SKM-1 treated with dmso at 0.1 percent for 144 hours (cell line): ENCODE measurements at regions not wholly inside any gene's neighbourhood (a gene's known extent, or its start where the extent isn't known, plus 50 kb on each side); places are given as distances from the start of the nearest gene placed in this dataset.

ENCODE experiments used
- DNase-seq: peaks from one replicate; lab custom pipeline; 2025; ENCODE audit not compliant: unreplicated experiment; lab: John Stamatoyannopoulos, UW

DNA sequence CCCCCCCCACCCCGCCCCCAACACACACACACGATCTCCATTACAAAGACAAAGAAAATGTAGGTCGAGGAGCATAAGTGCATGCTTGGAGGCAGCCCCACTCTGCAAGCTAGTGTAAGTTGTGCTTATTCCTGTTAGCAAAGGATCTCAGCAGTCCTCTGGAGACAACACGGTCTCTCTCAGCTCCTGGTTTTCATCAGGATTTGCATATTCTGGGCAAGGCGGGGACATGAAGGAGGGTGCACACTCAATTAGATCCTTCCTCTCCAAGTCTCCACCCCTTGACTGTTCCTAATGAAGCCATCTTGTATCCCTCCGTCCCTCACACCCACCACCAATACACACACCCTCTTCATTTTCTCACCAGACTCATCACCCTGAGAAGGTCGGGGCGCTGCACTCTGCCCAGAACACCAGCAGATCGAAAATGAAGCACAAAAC lies 63.8 kb downstream of the MRPL46 start:
- DNase-seq = no peak

- no peak for DNase-seq
Measured at GRCh38 chr15:88401996-88402656, 65.1 kb downstream of the MRPL46 start.

- DNase-seq = no peak
Measured at GRCh38 chr15:88401251-88401995, 65.8 kb downstream of the MRPL46 start.

DNA sequence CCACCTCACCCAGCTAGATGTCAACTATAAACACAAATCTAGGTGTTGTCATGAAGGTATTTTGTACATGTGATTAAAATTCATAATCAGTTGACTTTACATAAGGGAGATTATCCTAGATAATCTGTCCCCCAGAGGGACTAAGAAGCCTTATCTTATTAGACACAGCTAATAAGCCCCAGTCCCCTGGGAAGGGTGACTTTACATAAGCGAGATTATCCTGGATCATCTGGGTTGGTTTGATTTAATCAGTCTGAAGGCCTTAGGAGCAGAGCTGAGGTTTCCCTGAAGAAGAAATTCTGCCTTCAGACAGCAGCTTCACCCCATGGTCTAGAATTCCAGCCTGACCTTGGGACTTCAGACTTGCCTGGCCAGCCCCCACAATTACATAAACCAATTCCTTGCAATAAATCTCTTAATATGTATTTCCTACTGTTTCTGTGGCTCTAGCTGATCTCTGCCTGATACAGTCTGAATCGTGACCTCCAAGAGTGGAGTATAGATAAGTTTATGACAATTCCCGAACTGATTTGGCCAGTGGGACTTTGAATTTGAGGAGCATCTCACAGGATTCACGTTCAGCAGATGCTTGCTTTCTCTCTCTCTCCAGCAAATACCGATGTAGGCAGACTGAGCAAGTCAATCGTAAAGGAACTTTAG lies 66.5 kb downstream of the MRPL46 start:
- no peak for DNase-seq

DNA sequence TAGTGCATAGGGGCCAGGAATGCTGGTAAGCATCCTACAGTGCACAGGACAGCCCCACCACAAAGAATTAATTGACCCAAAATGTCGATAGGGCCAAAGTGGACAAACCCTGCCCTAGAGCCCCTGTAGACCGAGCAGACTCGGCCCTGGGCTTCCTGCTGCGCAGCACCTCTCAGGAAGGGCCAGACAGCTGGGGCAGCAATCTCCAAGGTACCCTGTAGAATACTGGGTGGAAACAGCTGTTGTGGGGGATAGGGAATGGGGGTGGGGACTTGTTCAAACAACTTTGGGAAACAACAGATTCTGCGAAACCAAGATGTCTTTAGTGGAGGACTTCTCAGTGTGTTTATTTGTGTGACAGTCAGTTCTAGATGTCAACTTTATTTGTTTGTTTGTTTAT lies 67.1 kb downstream of the MRPL46 start:
- DNase-seq = no peak

DNA sequence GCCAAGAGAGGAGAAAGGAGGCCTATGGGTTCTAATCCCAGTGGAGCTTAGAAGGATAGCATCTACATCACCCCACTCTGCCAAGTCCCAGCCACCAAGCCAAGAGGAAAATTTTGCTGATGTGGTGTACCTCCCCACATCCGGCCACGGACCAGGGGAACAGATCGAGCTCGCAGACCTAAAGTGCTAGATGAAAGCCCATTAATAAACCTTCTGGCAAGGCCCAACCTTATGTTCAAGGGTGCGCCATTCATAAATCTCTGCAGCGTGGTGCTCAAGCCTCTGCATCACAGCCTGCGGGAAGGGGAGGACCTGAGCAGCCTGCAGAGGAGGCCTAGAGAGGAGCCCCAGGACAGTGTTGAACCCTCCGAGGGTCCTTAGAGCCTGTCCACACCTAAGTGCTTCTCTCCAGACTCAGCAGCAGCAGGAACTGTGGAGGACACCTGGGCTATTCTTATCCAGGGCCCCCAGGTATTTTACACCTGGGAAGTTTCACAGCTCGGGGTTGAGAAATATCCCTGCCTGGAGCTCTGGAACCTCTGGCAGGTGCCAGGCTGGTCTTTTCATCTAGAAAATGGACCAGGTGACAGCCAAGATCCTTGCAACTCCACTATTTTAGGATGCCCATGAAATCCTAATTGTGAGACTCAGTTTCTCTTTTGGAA lies 68.0 kb downstream of the MRPL46 start:
- no peak for DNase-seq

GRCh38 chr15:88398011-88398410 lies 69.2 kb downstream of the MRPL46 start:
- no peak for DNase-seq

DNA sequence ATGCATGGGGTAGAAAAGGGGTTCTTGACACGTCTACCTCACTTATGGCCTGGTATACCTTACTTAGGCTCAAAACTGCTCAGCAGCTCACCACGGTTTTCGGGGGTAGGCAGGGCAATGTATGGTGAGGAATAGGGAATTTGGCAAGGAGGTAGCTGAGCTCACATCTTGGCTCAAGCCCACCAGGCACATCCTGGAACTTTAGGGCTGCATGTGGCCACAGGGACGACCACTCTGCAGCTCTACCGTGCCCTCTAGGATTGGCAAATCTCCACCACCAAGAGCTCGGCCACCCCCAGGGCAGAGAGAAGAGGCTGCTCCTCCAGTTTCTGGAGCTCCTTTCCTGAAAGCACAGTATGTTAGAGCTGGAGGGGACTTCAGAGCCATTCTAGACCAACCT lies 69.7 kb downstream of the MRPL46 start:
- DNase-seq = no peak

DNA sequence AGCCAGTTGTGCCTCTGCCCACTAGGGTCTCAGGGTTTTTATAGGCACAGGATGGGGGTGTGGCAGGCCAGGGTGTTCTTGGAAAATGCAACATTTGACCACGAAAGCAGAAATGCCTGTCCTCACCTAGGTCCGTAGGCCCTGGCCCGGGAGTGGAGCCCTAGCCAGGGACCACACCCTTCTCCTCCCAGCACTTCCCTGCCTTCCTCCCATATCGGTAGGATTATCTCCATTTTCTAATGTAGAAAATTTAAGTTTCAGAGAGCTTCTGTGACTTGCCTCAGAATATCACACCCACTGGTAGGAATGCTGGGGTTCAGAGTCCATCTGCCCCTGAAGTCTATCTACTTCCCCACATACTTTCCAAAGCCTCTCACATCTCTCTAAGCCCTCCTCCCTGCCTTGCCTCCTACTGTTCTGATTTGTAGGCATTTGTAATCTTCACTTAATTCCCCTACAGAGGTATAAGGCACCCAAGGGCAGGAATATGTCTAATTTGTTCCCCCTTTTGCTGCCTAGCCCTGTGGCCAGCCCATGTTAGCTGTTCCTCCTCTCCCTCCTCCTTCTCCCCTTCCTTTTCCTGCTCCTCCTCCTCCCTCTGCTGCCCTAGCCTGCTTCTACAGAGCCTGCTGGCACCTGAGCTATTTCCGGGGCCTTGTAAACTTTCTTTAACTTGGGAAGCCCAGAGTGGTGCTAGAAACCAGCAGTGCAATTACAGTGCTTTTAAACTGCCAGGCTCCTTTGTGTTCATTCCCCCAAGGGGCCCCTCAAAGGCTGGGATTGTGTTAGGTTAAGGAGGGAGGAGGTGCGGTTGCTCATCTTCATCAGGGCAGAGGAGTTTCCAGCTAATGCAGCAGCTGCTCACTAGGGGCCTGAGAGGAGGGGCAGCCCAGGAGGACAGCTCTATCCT lies 71.1 kb downstream of the MRPL46 start:
- no peak for DNase-seq

GRCh38 chr15:88395241-88395640 lies 71.9 kb downstream of the MRPL46 start:
- DNase-seq = no peak

DNA sequence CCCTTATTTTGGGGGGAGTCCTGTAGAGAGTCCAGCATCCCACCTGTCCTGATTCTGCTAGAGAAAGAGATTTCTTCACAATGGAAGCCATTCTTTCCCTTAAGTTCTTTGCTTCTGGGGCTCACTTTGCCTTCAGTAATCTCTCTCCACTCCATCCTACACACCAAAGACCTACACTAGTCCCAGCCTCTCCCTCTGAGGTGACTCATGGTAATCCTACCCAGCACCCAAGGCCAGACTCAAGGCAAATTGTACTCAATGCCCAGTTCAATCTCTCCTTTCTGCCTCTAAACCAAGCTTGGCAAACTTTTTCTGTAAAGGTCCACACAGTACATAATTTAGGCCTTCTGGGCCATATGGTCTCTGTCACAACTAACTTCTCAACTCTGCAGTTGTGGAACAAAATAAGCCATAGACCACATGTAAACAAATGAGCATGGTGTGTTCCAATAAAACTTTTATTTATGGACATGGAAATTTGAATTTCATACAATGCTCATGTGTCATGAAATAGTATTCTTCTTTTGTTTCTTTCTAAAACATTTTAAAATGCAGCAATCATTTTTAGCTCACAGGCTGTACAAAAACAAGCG lies 72.5 kb downstream of the MRPL46 start:
- no peak for DNase-seq

- DNase-seq = no peak
Measured at GRCh38 chr15:88393719-88394519, 73.3 kb downstream of the MRPL46 start.

- DNase-seq = peak; percentile 79
Measured at GRCh38 chr15:88391700-88392099, 75.5 kb downstream of the MRPL46 start.

GRCh38 chr15:88391006-88391405 lies 76.2 kb downstream of the MRPL46 start:
- DNase-seq = no peak

GRCh38 chr15:88390164-88390901 lies 76.9 kb downstream of the MRPL46 start:
- DNase-seq = no peak

DNA sequence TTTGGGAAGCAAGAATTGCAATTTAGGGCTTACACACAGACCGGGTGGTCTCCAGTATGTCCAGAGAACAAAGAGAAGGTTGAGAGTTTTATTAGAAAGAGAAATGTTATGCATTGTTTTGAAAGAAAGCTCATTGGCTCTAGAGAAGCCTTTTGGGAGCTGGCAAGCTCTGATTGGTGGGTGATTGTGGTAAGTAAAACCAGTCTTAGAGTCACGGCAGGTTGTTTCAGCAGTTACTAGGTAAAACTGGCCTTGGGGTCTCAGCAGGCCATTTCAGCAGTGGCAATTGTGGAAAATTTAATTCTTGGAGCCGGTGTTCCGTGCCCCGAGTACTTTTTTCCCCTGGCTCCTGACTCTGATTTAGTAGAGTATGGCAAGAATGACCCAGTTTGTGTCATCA lies 78.1 kb downstream of the MRPL46 start:
- DNase-seq = no peak

DNA sequence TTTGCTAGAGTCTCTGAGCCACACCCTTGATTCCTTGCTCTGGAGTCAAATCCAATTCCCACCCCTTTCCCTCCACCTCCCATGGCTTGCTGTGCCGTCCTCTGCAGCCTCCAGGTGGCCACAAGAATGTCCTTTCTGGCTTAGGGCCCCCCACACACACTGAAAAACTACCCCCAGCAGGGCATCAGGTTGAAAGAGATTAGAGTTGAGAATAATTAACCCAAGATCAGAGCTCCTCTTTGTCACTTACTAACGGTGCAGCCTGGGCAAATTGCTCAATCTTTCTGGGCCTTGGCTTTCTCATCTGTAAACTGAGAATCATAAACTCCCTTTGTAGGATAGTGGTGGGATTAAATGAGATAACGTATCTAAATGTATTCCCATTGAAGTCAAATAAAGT lies 78.5 kb downstream of the MRPL46 start:
- DNase-seq = no peak

DNA sequence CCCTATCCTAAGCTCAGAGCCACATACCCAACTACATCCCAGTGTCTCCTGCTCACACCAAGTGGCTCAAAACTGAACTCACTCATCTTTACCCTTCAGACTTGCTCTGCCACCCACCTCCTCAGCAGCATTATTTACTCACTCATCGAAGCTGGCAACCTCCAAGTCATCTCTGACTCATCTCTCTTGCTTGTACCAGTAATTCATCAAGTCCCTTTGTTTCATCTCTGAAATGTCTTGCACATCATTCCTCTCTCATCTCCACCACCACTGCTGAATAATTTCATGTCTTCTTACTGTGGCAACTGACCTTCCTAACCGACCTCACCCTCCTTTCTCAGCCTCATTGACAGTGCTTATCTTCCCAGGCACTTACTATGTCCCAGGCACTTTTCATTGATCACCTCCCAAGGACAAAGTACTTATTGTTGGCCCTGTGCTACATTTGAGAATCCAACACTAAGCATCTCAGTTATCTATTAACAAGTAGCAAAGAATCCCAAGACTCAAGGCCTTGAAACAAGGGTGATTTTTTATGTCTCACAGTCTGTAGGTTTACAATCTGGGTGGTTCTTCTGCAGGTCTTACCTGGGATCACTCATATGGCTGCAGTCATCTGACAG lies 82.0 kb downstream of the MRPL46 start:
- no peak for DNase-seq
